Heart right ventricle (tissue), 16 donors: ENCODE measurements at regions not wholly inside any gene's neighbourhood (a gene's known extent, or its start where the extent isn't known, plus 50 kb on each side); places are given as distances from the start of the nearest gene placed in this dataset.

ENCODE experiments used
- ATAC-seq, 8 donors: fragments of 200-7000 bp; cut with Tn5 transposase; one replicate each; pipeline ENCODE4 v1.9.1; 2020; ENCODE audit warnings: mild to moderate bottlenecking in 8 of 8, moderate library complexity in 8 of 8, moderate number of reproducible peaks in 1 of 8
- DNase-seq, 2 donors: peaks; one replicate each; pipeline ENCODE4 v3.0.0-alpha.2; 2020
- H3K27ac ChIP-seq, 10 donors: fragments of 200-600 bp; sonication (generic) in 2 of 10; one replicate each; pipeline versions ENCODE4 v1.5.0 to v1.8.0; 2020 to 2022; ENCODE audit warnings: mild to moderate bottlenecking in 3 of 10
- H3K27me3 ChIP-seq, 7 donors: fragments of 200-600 bp; one replicate each; pipeline ENCODE4 v1.8.0; 2021 to 2022; ENCODE audit warnings: mild to moderate bottlenecking in 2 of 7
- H3K36me3 ChIP-seq, 9 donors: fragments of 200-600 bp; sonication (generic) in 1 of 9; one replicate each; pipeline versions ENCODE4 v1.5.0 to v1.8.0; 2020 to 2022; ENCODE audit warnings: mild to moderate bottlenecking in 2 of 9
- H3K4me1 ChIP-seq, 9 donors: fragments of 200-600 bp; sonication (generic) in 1 of 9; one replicate each; pipeline versions ENCODE4 v1.5.0 to v1.8.0; 2020 to 2022; ENCODE audit warnings: mild to moderate bottlenecking in 4 of 9
- H3K4me3 ChIP-seq, 10 donors: fragments of 200-600 bp; sonication (generic) in 2 of 10; one replicate each; pipeline versions ENCODE4 v1.5.0 to v1.8.0; 2020 to 2022; ENCODE audit warnings: mild to moderate bottlenecking in 7 of 10, moderate library complexity in 2 of 10
- H3K9me3 ChIP-seq, 11 donors: fragments of 200-600 bp in 10 of 11; sonication (generic) in 2 of 11; one replicate each; pipeline versions ENCODE4 v1.5.0 to v1.8.0; 2013 to 2022; ENCODE audit warnings: mild to moderate bottlenecking in 2 of 11, control low read depth in 1 of 11, moderate library complexity in 1 of 11
- CTCF ChIP-seq, 9 donors: fragments of 200-600 bp; sonication (generic) in 2 of 9; IDR thresholded peaks; one replicate each; pipeline versions ENCODE4 v1.5.0 to v1.8.0; 2021 to 2022; ENCODE audit warnings: antibody characterized with exemption in 9 of 9, mild to moderate bottlenecking in 5 of 9, moderate library complexity in 1 of 9
- WGBS, 2 donors: extraction: QIAGEN DNeasy Blood & Tissue Kit; methylation state at CpG; one replicate each; pipeline ENCODE4 v1.1.7; 2013; ENCODE audit warnings: inconsistent platforms in 1 of 2; 5-methylcytosine and 5-hydroxymethylcytosine counted together
- intact Hi-C, 10 donors: fragments of 100-400 bp; cut with DNase I; formaldehyde crosslinking; loops; one replicate each; pipeline versions ENCODE4 v1.11.1 to v1.14.2; 2022
- donor health status: Arrhythmogenic right ventricular cardiomyopathy.
- donor health status: ischemic (EF 13 %, LVEDD 7.1; RV severe dilation, severe dysfunction).
- donor health status: healthy with polysubstance abuse.
- donor health status: DM: no; HTN: yes; CAD: no.
- donor health status: DM: no; HTN: no; CAD: no.
- donor health status: ischemic (EF 25% LVEDD 6.9; RV normal size, moderate dysfunction).
- donor health status: ischemic (EF 25% LVEDD 5.7; RV mildly dilated, moderate dysfunction).
- donor health status: healthy.
- donor health status: DM: yes; HTN: yes; CAD: no.
- donor health status: Ischemic cardiomyopathy.
- donor health status: ischemic (EF 35%, LVEDD 5.7; RV mildly dilated, moderate dysfunction).
- donor health status: nonischemic (EF 11% LVEDD 7.7; RV severe dilation, severe dysfunction).
- donor health status: DM: yes; HTN: yes; CAD: no.
- donor health status: PGD.
- donor health status: ischemic (EF 29% LVEDD 5.4; RV normal size, mild dysfunction).
- donor health status: nonischemic (EF 23%, LVEDD 6.1; RV moderate dilation, normal function).

DNA sequence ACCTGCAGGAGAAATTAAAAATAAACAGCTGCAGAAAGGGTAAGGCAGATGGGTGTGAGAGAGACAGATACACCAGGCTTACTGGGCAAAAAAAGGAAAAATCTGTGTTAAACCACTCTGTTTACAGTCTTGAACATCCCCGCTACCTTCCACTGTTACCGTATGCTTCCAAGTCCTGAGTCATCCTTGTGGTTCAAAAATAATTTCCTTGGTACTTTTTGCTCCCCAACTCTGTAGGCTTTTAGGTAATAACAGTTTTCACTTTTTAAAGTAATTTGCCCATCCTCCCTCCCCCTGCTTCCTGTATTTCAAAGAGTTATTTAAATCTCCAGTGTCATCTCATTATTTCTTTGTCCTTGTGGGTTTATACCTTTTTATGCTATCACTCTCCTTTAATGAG, 210.1 kb upstream of the FAT4 start:
- no peak for DNase-seq
- H3K9me3 ChIP-seq: no peaks in the 10 kb centered on the region
- H3K27me3 ChIP-seq: no peaks in the 10 kb centered on the region
- ATAC-seq: no peak
- TF ChIP-seq CTCF (IDR thresholded peaks at IDR 0.05): no peak
- no peak overlapping the region for H3K27ac ChIP-seq
- no peak overlapping the region for H3K4me3 ChIP-seq
- WGBS, 2 donors: 79 to 92% methylated on average over 2 of the region's 2 CpGs
- intact Hi-C loops: no loop called here
- H3K4me1 ChIP-seq: no peaks in the 10 kb centered on the region
- H3K36me3 ChIP-seq: no peaks in the 10 kb centered on the region

DNA sequence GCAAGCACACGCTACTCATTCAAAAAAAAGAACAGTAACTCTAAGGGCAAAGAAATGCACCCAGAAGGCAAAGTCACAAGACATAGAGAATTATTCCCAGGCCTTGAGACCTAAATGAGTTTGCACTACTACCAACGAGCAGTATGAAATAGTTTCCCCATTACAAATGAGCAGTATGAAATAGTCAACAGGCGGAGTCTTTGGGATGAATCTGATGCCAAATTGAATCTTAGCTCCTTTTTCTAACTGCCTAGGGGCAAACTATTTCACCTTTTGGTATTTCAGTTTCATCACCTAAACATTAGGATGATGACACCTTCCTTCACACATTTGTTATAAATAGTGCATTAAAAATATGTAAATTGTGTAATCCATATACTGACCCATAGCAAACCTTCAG, 213.0 kb upstream of the FAT4 start:
- no peak overlapping the region for H3K4me3 ChIP-seq
- no peaks in the 10 kb centered on the region for H3K9me3 ChIP-seq
- intact Hi-C loops: no loop called here
- no peak for DNase-seq
- no peaks in the 10 kb centered on the region for H3K36me3 ChIP-seq
- no peak overlapping the region for H3K27ac ChIP-seq
- H3K27me3 ChIP-seq: no peaks in the 10 kb centered on the region
- no peak for ATAC-seq
- 80 to 81% methylated on average over 3 of the region's 3 CpGs for WGBS, 2 donors
- H3K4me1 ChIP-seq: no peaks in the 10 kb centered on the region
- TF ChIP-seq CTCF (IDR thresholded peaks at IDR 0.05): no peak

DNA sequence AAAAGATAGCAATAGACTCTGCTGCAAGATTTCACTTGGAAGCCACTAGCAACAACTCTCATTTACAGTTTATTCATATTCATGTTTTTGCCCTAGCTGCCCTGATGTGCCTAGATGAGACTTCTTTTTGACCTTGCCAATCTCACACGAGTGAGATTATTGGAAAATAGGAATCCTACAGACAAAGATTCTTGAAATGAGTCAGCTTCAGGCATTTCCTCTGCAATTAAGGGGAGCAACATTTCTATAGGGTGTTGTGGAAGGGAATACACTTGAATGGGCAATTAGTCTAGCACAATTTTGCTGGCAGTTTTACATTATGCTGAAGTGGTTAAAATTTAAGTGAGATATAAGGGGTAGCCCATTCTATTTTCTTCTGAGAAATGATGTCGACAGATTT, 217.0 kb upstream of the FAT4 start:
- no peaks in the 10 kb centered on the region for H3K4me1 ChIP-seq
- intact Hi-C loops: no loop called here
- no peaks in the 10 kb centered on the region for H3K36me3 ChIP-seq
- 50 to 58% methylated on average over 2 of the region's 2 CpGs for WGBS, 2 donors
- ATAC-seq (no peak), DNase-seq (no peak)
- H3K27me3 ChIP-seq: no peaks in the 10 kb centered on the region
- no peaks in the 10 kb centered on the region for H3K9me3 ChIP-seq
- no peak for TF ChIP-seq CTCF (IDR thresholded peaks at IDR 0.05)
- no peak overlapping the region for H3K4me3 ChIP-seq
- H3K27ac ChIP-seq: no peak overlapping the region

DNA sequence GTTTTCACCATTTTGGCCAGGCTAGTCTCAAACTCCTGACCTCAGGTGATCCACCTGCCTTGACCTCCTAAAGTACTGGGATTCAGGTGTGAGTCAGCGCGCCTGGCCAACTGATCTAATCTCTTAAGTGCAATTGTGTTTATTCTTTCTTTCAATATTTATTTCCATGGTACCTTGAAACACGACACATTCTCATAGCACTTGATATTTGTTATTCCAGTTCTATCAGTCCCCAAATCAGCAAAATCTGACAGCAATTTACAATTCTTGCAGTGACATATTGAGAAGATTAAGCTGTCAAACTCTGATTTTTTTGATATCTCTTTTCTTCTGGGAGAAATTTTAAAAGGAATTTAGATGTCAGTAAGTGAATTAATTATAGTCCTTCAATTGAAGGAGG, 218.1 kb upstream of the FAT4 start:
- ATAC-seq: no peak
- WGBS, 2 donors: 96 to 97% methylated on average over 3 of the region's 3 CpGs
- intact Hi-C loops: no loop called here

More for the DNA sequence above, 218.1 kb upstream of the FAT4 start:
- no peaks in the 10 kb centered on the region for H3K9me3 ChIP-seq
- no peak overlapping the region for H3K27ac ChIP-seq
- no peaks in the 10 kb centered on the region for H3K36me3 ChIP-seq
- H3K4me1 ChIP-seq: no peaks in the 10 kb centered on the region
- H3K27me3 ChIP-seq: no peaks in the 10 kb centered on the region
- DNase-seq: no peak
- no peak overlapping the region for H3K4me3 ChIP-seq
- no peak for TF ChIP-seq CTCF (IDR thresholded peaks at IDR 0.05)
